Stimulated activated CD4-positive, alpha-beta T cell treated with anti-CD3 and anti-CD28 coated beads, Interleukin-2, amount 100 ng/mL, for 48 hours (primary cell): ENCODE measurements at regions not wholly inside any gene's neighbourhood (a gene's known extent, or its start where the extent isn't known, plus 50 kb on each side); places are given as distances from the start of the nearest gene placed in this dataset.
"Not testable (repeated sequence)": the region's sequence is repeated elsewhere in the genome, so short reads cannot be mapped to it uniquely, and the experiment has no call there.

Source experiments
- DNase-seq, 2 donors: peaks; one replicate each; pipeline ENCODE4 v3.0.0-alpha.2; 2020

DNA sequence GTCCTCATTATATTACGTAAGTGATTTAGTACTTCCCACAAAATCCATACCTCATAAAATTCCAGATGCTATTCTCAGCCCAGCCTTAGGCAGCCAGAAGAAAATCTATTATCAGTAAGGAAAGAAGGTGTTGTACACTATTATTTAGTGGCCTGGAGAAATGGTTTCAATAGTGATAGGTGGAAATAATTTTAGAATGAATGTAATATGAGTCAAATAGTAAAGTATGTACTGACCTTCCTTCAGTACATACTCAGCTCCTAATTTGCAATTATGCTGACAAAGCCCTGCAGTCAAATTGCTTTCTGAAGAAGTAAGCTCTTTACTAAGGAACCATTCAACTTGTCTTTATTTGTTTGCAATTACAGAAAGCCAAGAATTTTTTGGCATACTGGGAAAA, 409.2 kb downstream of the HTR1A start:
- DNase-seq, result no peak

DNA sequence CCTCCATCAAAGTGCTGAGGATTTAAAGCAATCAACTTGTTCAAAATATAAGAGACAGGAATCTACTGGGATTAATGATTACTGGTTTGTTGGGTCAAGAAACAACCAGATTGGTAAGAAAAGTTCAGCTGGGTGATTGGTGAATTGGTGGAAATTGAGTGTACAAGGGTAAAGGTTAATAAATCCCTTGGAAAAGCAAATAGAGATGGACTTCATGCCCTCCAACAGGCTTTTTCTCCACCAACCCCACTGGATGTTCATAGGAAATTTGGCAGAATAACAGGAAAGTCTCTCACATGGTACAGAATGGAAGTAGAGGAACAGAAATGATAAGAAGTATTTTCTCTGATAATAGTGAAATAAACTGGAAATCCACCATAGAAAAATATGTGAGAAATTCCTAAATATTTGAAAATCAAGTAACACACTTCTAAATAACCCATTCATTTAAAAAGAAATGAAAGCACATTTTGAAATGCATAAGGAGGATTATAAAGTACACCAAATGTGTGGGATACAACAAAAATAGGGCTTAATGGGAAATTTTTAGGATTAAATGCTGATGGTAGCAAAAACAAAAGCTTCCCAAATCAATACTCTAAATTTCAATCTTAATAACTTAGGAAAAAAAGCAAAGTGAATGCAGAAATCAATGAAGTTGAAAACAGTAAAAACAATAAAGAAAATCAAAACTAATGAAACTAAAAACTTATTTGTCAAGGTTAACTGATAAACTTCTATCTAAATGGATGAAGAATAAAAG, 426.2 kb downstream of the HTR1A start:
- no peak for DNase-seq

DNA sequence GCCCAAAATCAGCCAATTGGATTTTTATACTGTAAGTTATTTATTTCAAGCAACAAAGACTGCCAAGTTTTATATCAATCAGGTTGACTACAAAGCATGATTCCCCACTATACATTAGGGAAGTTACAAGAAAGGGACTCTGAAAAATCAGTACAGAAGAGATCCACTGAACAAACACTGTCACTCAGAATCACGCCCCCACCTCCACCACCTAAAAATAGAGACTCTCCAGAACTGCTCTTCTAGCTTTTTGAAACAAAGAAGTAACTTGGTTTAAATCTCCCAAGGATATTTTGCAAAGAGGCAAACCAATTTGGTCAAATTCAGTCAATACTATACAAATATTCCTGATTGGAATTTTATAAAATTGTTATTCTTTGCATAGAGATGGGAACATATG, 438.0 kb downstream of the HTR1A start:
- no peak for DNase-seq

DNA sequence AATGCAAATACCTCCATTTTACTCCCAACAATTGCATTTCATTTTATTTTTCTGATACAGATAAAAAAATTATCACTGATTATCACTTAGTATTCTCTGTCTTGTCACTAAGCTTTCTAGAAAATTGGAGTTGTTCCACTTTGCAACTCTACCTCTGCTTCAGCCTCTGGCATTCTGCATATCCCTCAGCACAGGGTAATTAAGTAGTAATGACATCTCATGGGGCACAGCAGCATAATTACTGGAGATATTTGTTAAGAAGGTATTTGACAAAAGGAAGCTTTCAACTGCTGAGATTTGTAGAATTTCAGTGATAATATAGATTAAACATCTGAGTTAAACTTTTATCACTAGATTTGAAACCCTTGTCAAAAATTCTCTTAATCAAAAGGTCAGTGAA, 446.2 kb downstream of the HTR1A start:
- DNase-seq, result no peak

DNA sequence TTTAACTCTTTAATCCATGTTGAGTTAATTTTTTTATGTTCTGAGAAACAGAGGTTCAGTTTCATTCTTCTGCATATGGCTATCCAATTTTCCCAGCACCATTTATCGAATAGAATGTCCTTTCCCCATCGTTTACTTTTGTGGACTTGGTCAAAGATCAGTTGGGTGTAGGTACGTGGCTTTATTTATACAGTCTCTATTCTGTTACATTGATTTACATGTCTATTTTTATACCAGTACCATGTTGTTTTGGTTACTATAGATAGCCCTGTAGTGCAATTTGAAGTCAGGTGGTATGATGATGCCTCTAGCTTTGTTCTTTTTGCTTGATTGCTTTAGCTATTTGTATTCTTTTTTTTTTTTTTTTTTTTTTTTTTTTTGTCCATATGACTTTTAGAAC, 462.0 kb downstream of the HTR1A start:
- DNase-seq, result no peak

DNA sequence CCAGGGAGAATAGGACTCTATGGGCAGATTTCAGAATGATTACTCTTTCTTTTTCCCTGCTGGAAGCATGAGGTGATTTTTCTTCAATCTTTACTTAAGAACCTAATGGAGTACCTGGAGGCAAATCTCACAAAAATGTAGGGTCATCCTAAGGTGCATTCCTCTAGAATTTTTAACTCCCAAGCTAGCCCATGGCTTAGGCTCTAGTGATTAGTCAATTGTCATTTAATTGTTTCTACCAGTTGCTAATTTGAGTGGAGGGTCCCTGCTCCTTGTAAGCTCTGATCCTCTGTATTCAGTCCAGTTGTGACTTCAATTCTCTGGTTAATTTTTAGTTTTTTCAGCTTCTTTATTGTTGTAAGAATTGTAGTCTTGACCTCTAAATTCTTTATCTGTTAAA, 467.0 kb downstream of the HTR1A start:
- DNase-seq, result no peak

DNA sequence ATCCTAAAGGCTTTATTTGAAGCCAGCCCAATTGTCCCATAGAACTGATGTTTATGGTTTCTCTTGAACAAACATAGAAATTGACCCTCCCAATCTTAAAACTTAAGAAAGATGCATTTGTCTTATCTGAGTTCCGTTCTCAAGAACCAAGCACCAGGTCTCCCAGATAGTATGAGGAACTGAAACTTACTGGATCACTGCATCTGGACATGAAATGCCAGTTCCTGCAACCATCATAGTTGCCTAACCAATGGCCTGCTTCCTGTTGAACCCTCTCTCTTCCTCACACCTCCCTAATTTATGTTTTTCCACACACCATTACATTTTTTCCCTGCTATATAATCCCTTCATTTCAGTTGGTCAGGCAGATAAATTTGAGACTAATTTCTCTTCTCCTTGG, 478.9 kb downstream of the HTR1A start:
- no peak for DNase-seq

DNA sequence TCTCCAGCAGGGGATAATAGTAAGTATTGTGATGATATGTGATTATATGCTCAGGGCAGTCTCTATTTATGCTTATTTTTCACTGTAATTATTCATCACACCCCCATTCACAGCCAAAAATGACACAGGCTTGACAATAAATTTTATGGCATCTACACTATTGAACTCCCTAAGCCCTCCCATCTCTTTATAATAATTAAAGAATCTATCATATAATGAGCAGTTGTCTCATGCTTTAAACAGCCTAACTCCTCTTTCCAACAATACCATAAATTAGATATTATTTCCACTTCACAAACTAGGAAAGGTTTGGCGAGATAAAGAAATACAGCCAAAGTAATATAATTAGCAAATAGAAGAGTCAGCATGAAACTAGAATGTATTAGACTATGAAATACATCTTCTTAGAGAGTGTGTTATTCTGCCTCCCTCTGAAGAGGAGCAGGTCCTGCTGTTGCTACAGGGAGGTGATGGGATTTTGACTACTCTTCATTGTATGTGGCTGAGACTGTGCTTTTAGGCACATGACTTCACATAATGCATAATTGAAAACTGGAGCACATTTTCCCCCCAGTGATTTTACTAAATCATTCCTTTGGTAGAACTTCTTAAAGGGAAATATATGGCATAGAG, 488.8 kb downstream of the HTR1A start:
- no peak for DNase-seq

DNA sequence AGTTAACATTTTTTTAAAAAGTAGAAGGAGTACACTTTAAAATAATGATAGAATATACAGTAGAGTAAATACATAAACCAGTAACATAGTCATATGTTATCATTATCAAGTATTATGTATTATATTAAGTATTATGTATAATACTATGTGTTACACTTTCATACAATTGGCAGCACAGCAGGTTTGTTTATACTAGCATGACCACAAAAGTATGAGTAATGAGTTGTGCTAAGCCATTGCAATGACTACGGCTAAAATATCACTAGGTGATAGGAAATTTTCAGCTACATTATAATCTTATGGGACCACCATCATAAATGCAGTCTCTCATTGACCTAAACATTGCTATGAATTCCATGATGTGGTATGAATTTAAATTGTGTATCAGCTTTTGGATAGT, 506.0 kb downstream of the HTR1A start:
- DNase-seq, result no peak

DNA sequence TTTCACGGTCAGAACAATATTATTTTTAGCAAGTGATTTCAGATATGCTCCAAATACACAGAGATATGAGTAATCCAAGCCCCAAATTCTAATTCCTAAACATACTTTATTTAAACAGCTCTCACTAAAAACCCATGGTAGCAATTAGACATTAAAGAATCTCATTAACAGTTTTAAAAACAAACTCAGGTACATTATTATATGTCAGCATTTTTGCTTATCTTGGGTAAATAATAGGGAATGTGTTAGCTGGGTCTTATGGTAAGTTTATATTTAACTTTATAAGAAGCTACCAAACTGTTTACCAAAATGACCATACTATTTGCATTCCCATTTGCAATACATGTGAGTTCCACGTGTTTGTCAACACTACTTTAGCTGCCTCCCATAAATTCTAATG, 511.1 kb downstream of the HTR1A start:
- DNase-seq, result no peak

DNA sequence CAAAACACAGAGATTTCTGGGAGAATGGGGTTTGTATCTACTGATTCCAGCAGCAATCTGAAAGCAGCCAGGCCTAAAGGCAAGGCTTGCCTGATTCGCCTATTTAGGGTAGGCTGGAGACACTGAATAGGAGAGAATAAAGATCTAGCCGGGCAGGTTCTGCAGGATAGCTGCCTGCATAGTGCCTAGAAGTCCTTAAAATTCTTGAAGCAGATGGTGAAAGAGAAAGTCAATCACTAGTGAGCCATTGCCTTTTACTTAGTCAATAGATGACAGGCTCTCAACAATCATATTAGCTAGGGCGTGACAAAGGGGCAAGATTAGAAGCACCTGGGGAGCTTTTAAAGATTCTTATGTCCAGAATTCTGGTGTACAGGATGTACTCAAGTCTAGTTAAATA, 522.7 kb downstream of the HTR1A start:
- DNase-seq, result no peak

DNA sequence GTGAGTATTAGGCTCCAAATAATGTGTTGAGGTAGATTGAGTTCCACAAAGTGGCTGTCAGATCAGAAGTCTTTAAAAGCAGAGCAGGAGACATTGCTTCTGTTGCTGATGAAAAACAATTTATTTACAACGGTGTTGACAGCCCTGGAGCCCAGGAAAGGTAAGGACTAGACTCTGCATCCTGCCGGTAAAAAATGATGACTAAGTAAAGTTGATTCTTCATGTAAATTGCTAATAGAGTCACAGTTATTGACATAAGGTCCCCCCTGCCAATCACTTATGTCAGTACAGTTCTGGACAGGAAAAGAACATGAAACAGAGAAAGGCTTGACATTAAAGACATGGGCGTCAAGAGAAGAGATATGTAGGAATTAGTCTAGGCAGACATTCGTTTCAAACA, 552.5 kb downstream of the HTR1A start:
- no peak for DNase-seq

DNA sequence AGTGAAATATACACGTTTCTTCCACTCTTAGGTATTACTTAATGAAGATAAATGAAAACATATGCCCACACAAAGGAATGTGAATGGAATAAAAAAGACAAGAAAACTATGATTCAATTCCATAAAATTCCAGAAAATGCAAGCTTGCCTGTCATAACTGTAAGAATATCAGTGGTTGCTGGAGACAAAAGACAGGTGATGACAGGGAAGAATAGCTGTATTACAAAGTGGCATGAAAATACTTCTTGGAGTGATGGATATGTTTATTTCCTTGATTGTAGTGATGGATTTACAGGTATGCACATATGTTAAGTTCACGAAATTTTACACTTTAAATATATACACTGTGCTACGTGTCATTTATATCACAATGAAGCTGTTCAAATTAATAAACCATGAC, 553.3 kb downstream of the HTR1A start:
- no peak for DNase-seq

DNA sequence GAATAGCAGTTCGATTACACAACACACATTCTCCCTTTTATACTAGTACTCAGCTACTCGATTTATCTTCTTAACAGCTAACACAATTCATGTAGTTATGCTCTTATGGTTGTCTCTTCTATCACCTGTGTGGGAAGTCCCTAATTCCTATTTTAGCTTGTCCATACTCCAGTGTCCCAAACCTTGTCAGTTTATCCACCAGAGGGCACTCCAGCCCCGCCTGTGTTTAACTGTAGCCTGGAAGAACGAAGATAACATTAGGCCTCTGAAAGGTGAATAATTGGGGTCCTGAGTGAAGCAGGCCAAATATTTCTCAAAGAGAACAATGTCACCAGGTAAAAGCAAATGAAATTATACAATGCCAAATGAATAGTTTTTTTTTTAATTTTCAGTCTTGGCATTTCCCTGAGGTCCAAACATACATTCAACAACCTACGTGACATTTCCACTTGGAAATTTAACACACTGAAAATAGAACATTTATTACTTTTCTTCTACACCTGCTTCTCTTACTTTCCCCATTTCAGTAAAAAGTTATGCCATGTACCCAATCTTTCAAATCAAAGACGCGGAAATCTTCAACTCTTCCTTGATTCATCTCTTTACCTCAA, 560.7 kb downstream of the HTR1A start:
- peak; percentile 12 to 20 for DNase-seq

DNA sequence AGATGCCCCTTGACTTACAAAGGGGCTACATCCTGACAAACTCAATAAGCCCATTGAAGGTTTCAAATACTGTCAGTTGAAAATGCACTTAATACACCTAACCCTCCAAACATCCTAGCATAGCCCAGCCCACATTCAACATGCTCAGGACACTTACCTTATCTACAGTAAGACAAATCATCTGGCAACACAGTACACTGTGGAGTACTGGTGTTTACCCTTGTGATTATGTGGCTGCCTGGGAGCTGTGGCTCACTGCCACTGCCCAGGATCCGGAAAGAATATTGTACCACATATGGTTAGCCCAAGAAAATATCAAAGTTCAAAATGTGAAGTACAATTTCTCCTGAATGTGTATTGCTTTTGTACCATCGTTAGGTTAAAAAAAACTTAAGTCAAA, 562.2 kb downstream of the HTR1A start:
- no peak for DNase-seq

DNA sequence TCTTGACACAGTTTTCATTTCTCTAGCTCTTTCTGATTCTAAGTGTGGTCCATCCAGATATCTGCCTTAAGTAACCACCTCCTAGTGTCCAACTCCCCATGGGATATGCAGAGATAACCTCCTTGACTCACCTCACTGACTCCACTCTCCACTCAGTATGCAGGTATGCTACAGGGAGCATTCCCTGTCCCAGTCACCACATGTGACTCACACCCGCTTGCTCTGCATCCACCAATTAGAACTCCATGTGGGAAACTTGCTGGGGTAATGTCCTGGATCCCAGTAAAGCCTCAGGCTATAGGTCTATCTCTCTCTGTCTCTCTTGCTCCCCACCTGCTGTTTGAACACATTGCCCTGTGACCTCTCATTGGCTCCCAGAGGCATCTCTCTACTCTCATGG, 563.9 kb downstream of the HTR1A start:
- DNase-seq, result no peak

DNA sequence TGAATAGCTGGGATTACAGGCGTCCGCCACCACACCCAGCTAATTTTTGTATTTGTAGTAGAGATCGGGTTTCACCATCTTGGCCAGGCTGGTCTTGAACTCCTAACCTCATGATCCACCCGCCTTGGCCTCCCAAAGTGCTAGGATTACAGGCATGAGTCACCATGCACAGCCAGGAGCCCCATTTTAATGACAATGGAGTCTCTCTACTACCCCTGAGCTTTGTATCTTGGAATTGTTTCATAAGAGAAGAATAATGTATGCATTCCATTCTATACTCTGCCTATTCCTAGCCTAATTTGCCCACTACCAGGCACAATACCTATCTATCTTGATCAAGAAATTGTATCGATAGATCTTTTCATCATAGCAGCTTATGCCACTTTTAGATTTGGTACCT, 574.1 kb downstream of the HTR1A start:
- DNase-seq, result not testable (repeated sequence)

DNA sequence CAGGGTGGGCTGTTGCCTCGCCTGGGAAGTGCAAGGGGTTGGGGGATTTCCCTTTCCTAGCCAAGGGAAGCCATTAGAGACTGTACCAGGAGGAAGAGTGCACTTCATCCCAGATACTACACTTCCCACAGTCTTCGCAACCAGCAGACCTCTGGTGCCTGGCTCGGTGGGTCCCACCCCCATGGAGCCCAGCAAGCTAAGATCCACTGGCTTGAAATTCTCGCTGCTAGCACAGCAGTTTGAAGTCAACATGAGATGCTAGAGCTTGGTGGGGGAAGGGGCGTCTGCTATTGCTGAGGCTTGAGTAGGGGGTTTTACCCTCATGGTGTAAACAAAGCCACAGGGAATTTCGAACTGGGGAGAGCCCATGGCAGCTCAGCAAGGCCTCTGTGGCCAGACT, 586.4 kb downstream of the HTR1A start:
- DNase-seq, result no peak

DNA sequence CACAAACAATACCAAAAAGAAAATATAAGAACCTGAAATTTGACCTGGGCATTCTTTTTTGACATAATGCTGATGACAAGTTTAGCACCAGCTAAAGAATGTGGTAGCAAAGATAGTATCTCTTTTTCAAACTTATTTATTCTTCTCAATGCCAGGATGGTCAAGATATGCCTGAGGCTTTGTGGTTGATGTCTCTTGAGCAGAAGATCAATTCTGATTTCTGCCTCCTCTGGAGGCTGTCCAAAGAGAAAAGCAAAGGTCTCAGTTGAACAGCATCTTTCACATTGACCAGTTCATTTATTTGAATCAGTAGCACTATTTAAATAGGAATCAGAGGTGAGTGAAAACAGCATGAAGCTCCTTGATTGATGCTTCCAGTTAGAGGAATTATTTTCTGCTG, 588.2 kb downstream of the HTR1A start:
- DNase-seq, result no peak

DNA sequence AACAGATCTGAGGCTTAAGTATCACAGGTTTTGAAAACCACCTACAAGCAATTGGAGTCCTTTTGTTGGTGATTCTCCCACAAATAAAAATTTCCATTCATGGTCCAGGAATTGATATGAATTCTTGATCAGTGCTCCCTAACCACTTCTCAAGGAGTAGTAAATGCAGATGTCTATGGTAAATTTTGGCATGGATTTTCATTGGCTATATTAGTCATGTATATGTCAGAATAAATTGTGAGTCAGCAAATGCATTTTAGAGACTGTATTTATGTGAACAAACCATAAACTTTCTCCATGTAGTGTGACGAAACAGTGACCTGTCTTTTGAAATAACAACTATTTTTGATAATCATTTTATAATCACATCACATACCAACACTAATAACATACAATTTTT, 611.1 kb downstream of the HTR1A start:
- DNase-seq, result no peak

DNA sequence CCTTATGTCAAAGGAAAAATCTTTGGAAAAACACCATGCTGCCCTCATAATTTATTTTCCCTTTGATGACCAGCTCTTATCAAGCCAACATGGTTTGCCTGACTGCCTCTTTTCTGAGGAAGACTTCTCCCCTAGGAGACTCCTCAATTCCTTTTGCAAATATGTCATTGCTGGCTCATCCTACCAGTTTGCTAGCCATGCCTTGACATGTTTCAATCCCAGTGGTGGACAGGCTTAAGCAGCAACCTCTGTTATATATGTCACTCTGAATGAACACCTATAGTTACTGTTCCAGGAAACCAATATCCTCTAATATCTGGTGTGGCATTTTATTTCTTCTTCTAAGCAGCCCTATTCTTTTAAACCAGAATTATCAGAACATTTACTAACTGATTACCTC, 615.8 kb downstream of the HTR1A start:
- no peak for DNase-seq

DNA sequence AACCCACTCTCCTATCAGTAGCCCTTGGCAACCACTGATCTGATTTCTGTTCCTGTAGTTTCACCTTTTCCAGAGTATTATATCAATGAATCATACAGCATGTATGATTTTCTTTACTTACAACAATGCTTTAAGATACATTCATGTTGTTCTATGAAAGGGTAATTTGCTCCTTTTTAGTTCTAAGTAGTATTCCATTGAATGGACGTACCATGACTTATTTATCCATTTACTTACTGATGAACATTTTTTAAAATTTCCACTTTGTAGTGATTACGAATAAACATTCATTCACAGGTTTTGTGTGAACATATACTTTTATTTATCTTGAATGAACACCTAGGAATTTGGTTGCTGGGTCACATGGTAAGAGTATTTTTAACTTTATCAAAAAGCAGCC, 620.8 kb downstream of the HTR1A start:
- no peak for DNase-seq

DNA sequence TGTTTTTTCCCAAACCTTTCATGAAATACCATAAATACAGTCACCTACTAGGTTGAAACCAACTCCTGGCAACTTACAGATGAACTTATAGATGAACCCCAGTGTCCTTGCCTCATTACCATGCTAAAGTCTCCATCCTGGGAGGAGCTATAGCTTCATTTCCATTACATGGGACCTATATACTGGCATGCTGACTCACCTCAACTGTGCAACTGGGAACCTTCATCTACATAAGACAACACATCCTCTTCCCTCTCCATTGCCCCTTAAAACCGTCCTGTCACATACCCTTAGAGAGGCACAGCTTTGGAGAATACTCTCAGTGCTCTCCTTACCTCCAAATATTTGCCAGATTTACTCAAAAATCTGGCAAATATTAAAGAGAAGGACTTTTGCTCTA, 638.3 kb downstream of the HTR1A start:
- no peak for DNase-seq

DNA sequence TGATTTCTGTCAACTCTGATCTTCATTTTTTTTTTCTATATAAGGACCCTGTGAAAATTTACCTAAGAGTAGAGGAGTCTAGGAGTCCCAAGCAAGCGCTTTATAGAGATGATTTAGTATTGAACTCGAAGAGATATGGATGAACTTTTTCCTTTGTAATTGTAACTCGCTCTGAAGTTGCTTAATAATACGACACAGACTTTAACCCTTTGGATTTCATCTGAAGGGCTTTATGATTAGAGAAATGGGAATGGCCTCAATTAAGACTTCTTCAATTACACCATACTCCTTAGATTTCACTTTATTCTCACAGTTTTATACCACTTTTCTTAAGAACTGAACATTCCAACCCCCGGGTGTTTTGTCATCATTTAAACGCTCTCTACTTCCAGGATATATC, 647.7 kb downstream of the HTR1A start:
- no peak for DNase-seq

DNA sequence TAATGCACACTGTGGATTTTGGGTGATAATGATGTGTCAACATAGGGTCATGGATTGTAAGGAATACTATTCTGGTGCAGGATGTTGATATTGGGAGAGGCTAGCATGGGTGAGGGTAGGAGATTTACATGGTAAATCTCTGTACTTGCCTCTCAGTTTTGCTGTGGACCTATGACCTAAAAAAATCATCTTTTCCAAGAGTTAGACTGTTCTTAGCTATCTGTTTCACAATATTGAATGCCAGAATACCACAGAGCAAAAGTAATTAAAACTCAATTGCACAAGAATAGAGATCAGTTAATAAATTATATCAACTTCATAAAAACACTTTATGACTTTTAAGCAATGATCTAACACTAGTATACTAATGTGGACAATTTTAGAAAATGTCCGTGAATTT, 651.6 kb downstream of the HTR1A start:
- no peak for DNase-seq
